ENCODE measurements at regions not wholly inside any gene's neighbourhood (a gene's known extent, or its start where the extent isn't known, plus 50 kb on each side); places are given as distances from the start of the nearest gene placed in this dataset.
"Not testable (repeated sequence)": the region's sequence is repeated elsewhere in the genome, so short reads cannot be mapped to it uniquely, and the experiment has no call there.

DNA sequence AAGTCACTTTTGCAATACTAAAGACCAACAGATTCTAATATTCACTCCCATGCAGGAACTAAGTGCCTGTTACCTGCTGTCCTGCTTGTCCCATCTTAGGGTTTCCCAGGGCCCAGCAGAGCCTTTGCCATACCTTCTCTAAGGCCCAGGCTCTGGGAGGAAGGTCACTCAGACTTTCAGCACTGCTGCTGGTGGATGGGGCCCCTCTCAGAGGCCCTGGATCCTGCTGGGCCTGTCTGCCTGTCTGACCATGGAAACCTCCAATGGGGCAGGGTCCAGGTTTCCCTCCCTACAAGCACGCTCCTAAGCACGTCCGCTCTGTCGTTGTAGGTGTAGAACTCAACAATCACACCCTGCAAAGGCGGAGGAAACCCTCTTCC is 75.1 kb downstream of the RRM2 start:
- ChIA-PET CTCF (interaction anchor here (1.2 kb wide), 1 partner anchor 14 kb away, joined by 3 read pairs; no protein-coding TSS in a partner anchor), POLR2A (no interaction called here)
- DNase-seq (ENCODE audit: low read depth, low spot score), result no peak
- no peak overlapping the region for H3K4me3 ChIP-seq (ENCODE audit: low read depth, low read length)
- TF ChIP-seq, protein P1, sequence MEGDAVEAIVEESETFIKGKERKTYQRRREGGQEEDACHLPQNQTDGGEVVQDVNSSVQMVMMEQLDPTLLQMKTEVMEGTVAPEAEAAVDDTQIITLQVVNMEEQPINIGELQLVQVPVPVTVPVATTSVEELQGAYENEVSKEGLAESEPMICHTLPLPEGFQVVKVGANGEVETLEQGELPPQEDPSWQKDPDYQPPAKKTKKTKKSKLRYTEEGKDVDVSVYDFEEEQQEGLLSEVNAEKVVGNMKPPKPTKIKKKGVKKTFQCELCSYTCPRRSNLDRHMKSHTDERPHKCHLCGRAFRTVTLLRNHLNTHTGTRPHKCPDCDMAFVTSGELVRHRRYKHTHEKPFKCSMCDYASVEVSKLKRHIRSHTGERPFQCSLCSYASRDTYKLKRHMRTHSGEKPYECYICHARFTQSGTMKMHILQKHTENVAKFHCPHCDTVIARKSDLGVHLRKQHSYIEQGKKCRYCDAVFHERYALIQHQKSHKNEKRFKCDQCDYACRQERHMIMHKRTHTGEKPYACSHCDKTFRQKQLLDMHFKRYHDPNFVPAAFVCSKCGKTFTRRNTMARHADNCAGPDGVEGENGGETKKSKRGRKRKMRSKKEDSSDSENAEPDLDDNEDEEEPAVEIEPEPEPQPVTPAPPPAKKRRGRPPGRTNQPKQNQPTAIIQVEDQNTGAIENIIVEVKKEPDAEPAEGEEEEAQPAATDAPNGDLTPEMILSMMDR (IDR thresholded peaks at IDR 0.05; ENCODE audit: insufficient read depth, low read length, missing control alignments), result no peak

DNA sequence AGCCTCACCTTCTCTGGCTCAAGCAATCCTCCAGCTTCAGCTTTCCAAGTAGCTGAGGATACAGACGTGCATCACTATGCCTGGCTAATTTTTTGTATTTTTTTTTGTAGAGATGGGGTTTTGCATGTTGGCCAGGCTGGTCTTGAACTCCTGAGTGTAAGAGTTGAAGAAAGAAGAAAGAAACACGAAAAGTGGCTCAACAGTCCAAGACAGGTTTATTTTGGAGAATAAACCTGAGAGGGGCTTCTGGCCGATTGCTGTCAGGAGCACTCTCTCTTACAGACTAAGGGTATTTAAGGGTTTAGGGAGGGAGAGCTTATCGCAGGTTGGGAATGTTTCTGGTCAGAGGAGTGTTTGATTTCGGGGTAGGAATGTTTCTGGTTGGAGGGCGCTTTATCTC is 75.9 kb downstream of the RRM2 start:
- CTCF ChIA-PET, result interaction anchor here (1.2 kb wide), 1 partner anchor 15 kb away, joined by 3 read pairs; no protein-coding TSS in a partner anchor
- POLR2A ChIA-PET; H3K4me3 ChIP-seq (ENCODE audit: low read depth, low read length); DNase-seq (ENCODE audit: low read depth, low spot score): not testable (repeated sequence)

DNA sequence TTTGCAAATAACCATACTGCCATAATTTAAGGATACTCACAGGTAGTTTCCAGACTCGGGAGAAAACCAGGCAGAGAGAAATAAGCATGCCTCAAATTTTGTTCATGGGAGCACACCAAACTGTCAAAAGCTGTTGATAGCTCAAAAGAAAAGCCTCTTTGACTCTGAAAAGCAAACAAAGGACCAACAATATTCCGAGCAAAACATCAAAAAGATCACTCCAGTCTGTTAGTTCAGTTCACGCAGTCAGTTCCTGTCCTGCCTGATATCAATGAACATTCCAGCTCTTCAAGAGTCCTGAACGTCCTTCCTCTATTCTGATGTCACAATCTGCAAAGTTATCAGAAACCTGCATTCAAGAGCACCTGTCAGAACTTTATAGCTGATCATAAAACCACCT is 78.7 kb downstream of the RRM2 start:
- ChIA-PET CTCF (interaction anchor here (1.2 kb wide), 1 partner anchor 208 kb away, joined by 4 read pairs; no protein-coding TSS in a partner anchor), POLR2A (no interaction called here)
- no peak overlapping the region for H3K4me3 ChIP-seq (ENCODE audit: low read depth, low read length)
- DNase-seq (ENCODE audit: low read depth, low spot score), result no peak
- TF ChIP-seq, protein P1 (IDR thresholded peaks at IDR 0.05; ENCODE audit: insufficient read depth, low read length, missing control alignments), result no peak

DNA sequence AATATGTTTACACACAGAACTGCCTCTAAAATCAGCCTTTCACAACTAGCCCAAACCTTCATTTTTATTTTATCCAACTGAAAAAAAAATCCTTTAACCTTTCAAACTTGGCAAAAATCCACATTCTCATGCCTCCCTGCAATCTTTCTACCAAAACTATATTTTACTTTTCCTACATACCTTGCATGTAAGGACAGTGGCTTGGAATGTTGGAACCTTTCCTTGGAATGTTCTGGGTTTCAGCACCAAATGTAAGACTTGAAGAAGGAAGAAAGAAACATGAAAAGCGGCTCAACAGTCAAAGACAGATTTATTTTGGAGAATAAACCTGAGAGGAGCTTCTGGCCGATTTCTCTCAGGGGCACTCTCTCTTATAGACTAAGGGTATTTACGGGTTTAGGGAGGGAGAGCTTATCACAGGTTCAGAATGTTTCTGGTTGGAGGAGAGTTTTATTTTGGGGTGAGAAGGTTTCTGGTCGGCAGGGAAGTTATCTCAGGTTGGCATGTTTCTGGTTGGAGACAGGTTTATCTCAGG is 79.7 kb downstream of the RRM2 start:
- DNase-seq (ENCODE audit: low read depth, low spot score), result no peak
- POLR2A ChIA-PET, result no interaction called here
- H3K4me3 ChIP-seq (ENCODE audit: low read depth, low read length), result no peak overlapping the region
- TF ChIP-seq, protein P1 (IDR thresholded peaks at IDR 0.05; ENCODE audit: insufficient read depth, low read length, missing control alignments), result no peak
- CTCF ChIA-PET, result no interaction called here

DNA sequence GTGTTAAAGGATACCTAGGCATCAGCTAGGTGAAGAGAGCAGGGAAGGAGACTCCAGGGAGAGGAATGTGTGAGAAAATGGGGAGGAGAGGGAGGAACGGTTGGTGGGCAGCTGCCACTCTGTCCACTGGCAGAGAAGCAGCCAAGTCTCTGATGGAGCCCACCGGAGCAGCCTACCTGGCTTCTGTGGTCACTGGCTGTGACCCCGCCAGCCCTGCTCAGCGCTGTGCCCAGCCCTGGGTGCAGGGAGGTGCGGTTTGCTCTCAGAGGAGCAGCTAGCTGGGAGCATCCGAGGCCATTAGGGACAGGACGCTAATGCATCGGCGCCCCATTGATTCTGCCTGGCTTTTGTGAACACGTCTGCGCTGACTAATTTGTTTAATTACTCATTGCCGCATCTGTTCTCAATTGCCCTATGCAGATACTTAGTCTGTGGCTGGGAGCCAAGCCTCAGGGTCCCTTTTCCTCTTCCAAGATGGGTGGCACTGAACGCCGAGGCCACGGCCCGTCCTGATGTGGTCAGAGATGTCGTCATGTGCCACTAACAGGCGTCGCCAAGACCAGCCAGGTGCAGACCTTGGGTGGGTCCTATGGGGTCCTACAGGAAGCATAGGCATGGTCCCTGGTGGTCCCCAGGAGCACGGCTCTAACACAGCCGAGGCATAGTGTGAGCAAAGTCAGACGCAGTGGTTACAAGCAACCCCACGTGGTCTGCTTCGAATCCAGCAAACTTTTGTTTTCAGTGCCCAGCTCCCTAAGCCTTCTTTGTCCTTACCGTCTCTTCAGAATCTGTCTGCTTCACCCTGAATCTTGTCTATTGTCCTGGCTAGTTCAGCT is 82.0 kb downstream of the RRM2 start:
- ChIA-PET POLR2A (no interaction called here), CTCF (interaction anchor here (0.8 kb wide), 1 partner anchor 13 kb away, joined by 3 read pairs; no protein-coding TSS in a partner anchor)
- DNase-seq (ENCODE audit: low read depth, low spot score), result no peak
- no peak overlapping the region; the same call in 1 of the 2 replicates for H3K4me3 ChIP-seq (ENCODE audit: low read depth, low read length)
- TF ChIP-seq, protein P1 (IDR thresholded peaks at IDR 0.05; ENCODE audit: insufficient read depth, low read length, missing control alignments), result no peak

DNA sequence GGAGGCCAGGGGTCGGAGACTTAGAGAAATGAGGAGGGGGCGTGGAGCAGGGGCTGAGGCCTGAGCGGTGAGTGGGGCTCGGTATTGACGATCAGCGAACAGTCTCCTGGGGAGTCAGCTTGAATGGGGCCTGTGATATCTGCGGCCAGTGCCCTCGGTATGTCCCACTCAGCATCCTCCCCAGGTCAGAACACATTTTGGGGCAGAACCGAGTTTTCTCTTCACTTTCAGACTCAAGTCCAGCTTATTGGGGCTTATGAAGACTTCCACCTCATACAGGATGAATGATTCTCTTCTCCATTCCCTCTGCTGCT is 82.6 kb downstream of the RRM2 start:
- ChIA-PET CTCF (interaction anchor here (0.8 kb wide), 1 partner anchor 13 kb away, joined by 3 read pairs; no protein-coding TSS in a partner anchor), POLR2A (no interaction called here)
- DNase-seq (ENCODE audit: low read depth, low spot score), result no peak
- TF ChIP-seq, protein P1 (IDR thresholded peaks at IDR 0.05; ENCODE audit: insufficient read depth, low read length, missing control alignments), result no peak
- H3K4me3 ChIP-seq (ENCODE audit: low read depth, low read length), result no peak overlapping the region
